ENCODE measurements at regions not wholly inside any gene's neighbourhood (a gene's known extent, or its start where the extent isn't known, plus 50 kb on each side); places are given as distances from the start of the nearest gene placed in this dataset.
A peak's percentile ranks its signal among the peaks of the same experiment; 100 is the strongest.
"Not testable (repeated sequence)": the region's sequence is repeated elsewhere in the genome, so short reads cannot be mapped to it uniquely, and the experiment has no call there.

- DNase-seq: peak; percentile 46
Observed at GRCh38 chr20:64327223-64327549, 71.6 kb downstream of the PCMTD2 start.

GRCh38 chr20:64327550-64328317 is 72.2 kb downstream of the PCMTD2 start:
- DNase-seq: peak; percentile 84

- DNase-seq: peak; percentile 22
Observed at GRCh38 chr20:64328595-64329250, 73.2 kb downstream of the PCMTD2 start.

- not testable (repeated sequence) for DNase-seq
Observed at GRCh38 chr20:64332627-64333026, 77.1 kb downstream of the PCMTD2 start.

Measured in retina (tissue), 1 donor.